Endodermal cell (in vitro differentiated cells): ENCODE measurements at regions not wholly inside any gene's neighbourhood (a gene's known extent, or its start where the extent isn't known, plus 50 kb on each side); places are given as distances from the start of the nearest gene placed in this dataset.

Source experiments
- DNase-seq: peaks from one replicate; pipeline ENCODE4 v3.0.0-alpha.2; 2017
- H3K27ac ChIP-seq: 2 replicates; pipeline ENCODE4 v1.5.1; 2013; ENCODE audit warnings: mild to moderate bottlenecking, low read depth, low read length, moderate library complexity
- H3K27me3 ChIP-seq: 2 replicates; pipeline ENCODE4 v1.6.1; 2013; ENCODE audit warnings: mild to moderate bottlenecking, low read length, moderate library complexity; ENCODE audit not compliant: insufficient read depth, control insufficient read depth, poor library complexity, severe bottlenecking
- H3K36me3 ChIP-seq: 2 replicates; pipeline ENCODE4 v1.7.0; 2013; ENCODE audit warnings: mild to moderate bottlenecking, low read length, moderate library complexity; ENCODE audit not compliant: control insufficient read depth, insufficient read depth
- H3K4me1 ChIP-seq: one replicate; pipeline ENCODE4 v1.7.0; 2013; ENCODE audit warnings: low read length; ENCODE audit not compliant: control insufficient read depth, insufficient read depth
- H3K4me3 ChIP-seq: 2 replicates; pipeline ENCODE4 v1.5.1; 2013; ENCODE audit warnings: mild to moderate bottlenecking, low read length, moderate library complexity
- H3K9ac ChIP-seq: 2 replicates; pipeline ENCODE4 v1.6.1; 2013; ENCODE audit warnings: mild to moderate bottlenecking, low read length, moderate library complexity; ENCODE audit not compliant: poor library complexity, severe bottlenecking; ENCODE audit errors: extremely low read depth
- H3K9me3 ChIP-seq: 2 replicates; pipeline ENCODE4 v1.6.1; 2013; ENCODE audit warnings: mild to moderate bottlenecking, low read length, moderate library complexity; ENCODE audit not compliant: control insufficient read depth
- H3K27ac Mint-ChIP-seq: 2 replicates; pipeline ENCODE4 v1.8.0; 2020; ENCODE audit warnings: mixed read lengths
- H3K27me3 Mint-ChIP-seq: 2 replicates; pipeline ENCODE4 v1.8.0; 2021; ENCODE audit warnings: mild to moderate bottlenecking, mixed read lengths; ENCODE audit not compliant: insufficient read depth
- H3K36me3 Mint-ChIP-seq: 2 replicates; pipeline ENCODE4 v1.8.0; 2020; ENCODE audit warnings: low read depth, mixed read lengths
- H3K4me1 Mint-ChIP-seq: 2 replicates; pipeline ENCODE4 v1.8.0; 2020; ENCODE audit warnings: mixed read lengths
- H3K4me3 Mint-ChIP-seq: 2 replicates; pipeline ENCODE4 v1.8.0; 2020; ENCODE audit warnings: mild to moderate bottlenecking, moderate library complexity, mixed read lengths
- H3K9me3 Mint-ChIP-seq: 2 replicates; pipeline ENCODE4 v1.8.0; 2020; ENCODE audit warnings: mild to moderate bottlenecking, mixed read lengths
- CTCF ChIP-seq: fragments of 200-600 bp; sonication (generic); conservative IDR thresholded peaks from 2 replicates; pipeline ENCODE4 v1.5.0; 2021; ENCODE audit warnings: antibody characterized with exemption, mild to moderate bottlenecking
- WGBS, 2 experiments: methylation state at CpG; one replicate each; pipeline versions ENCODE4 v1.1.5 to v1.1.7; 2013; ENCODE audit warnings: missing lambda C conversion rate in 2 of 2, mixed read lengths in 1 of 2; ENCODE audit not compliant: insufficient coverage in 1 of 2, insufficient read length in 1 of 2; 5-methylcytosine and 5-hydroxymethylcytosine counted together

DNA sequence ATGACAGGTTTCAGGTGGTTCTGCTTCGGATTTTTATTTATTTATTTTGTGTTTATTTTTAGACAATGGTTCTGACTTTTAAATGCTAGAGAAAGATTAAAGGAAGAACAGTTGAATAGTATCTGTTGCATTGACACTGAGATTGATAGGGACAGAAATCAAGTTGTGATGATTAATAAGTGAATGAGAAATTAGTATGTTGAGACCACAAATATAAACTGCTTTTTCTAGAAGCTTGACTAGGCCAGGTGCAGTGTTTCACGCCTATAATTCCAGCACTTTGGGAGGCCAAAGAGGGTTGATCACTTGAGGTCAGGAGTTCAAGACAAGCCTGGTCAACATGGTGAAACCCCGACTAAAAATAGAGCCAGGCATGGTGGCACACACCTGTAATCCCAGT lies 65.1 kb upstream of the TNRC6B start:
- H3K9ac ChIP-seq = no peak overlapping the region
- H3K9me3 ChIP-seq = no peaks in the 10 kb centered on the region
- Mint-ChIP-seq H3K27me3 (no peaks in the 10 kb centered on the region), H3K36me3 (no peaks in the 10 kb centered on the region), H3K9me3 (no peaks in the 10 kb centered on the region), H3K4me1 (peaks cover 23% of the 10 kb centered on the region), H3K4me3 (no peak overlapping the region), H3K27ac (no peak overlapping the region)
- H3K27ac ChIP-seq = no peak overlapping the region
- no peak for TF ChIP-seq CTCF
- no peaks in the 10 kb centered on the region for H3K27me3 ChIP-seq
- no peaks in the 10 kb centered on the region for H3K4me1 ChIP-seq
- H3K4me3 ChIP-seq = no peak overlapping the region
- WGBS, 2 experiments = 90% methylated on average over 3 of the region's 3 CpGs
- DNase-seq = no peak
- H3K36me3 ChIP-seq = no peaks in the 10 kb centered on the region

DNA sequence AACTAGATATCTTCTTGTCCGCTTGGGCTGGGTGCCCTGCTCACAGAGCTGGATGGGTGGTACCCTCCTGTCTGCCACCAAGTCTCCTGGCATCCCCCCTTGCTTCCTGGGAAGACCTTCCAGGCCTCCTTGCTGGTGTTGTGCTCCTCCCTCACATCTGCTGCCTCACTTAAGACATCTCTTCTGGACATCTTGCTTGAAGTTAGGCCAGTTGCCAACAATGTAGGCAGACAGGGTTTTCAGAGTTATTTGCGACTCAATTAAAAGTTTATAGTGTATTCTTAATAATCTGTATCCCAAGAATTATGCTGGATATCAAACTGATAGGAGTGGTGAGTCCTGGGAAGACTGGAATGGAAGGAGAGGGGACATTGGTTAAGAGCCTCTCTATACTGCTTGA lies 64.0 kb upstream of the TNRC6B start:
- Histone ChIP-seq H3K36me3 (no peaks in the 10 kb centered on the region), H3K9ac (no peak overlapping the region), H3K27me3 (no peaks in the 10 kb centered on the region), H3K4me1 (no peaks in the 10 kb centered on the region), H3K27ac (no peak overlapping the region), H3K9me3 (no peaks in the 10 kb centered on the region), H3K4me3 (no peak overlapping the region)
- 90 to 91% methylated on average over 2 of the region's 2 CpGs for WGBS, 2 experiments
- no peak for TF ChIP-seq CTCF
- no peak for DNase-seq
- no peaks in the 10 kb centered on the region for H3K27me3 Mint-ChIP-seq
- H3K27ac Mint-ChIP-seq = no peak overlapping the region
- no peak overlapping the region for H3K4me3 Mint-ChIP-seq
- H3K9me3 Mint-ChIP-seq = no peaks in the 10 kb centered on the region
- H3K4me1 Mint-ChIP-seq = peaks cover 23% of the 10 kb centered on the region
- H3K36me3 Mint-ChIP-seq = no peaks in the 10 kb centered on the region

DNA sequence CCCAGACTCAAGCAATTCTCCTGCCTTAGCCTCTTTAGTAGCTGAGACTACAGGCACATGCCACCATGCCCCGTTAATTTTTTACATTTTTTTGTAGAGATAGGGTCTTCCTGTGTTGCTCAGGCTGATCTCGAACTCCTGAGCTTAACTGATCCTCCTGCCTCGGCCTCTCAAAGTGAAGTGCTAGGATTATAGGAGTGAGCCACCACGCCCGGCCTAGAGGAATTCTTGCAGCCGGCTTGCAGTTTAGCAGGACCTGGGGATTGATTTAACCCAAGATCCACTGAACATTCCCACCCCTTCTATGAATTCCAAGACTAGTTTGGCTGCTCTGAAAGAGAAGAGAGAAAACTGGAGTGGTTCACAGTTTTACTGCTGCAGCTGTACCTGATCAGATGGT lies 63.3 kb upstream of the TNRC6B start:
- no peaks in the 10 kb centered on the region for H3K9me3 Mint-ChIP-seq

More for the DNA sequence above, 63.3 kb upstream of the TNRC6B start:
- Mint-ChIP-seq H3K36me3 (no peaks in the 10 kb centered on the region), H3K27me3 (no peaks in the 10 kb centered on the region), H3K27ac (no peak overlapping the region), H3K4me1 (peaks cover 23% of the 10 kb centered on the region), H3K4me3 (no peak overlapping the region)
- H3K27ac ChIP-seq = no peak overlapping the region
- H3K4me1 ChIP-seq = no peaks in the 10 kb centered on the region
- WGBS, 2 experiments = 90 to 93% methylated on average over 3 to 6 of the region's 6 CpGs
- no peaks in the 10 kb centered on the region for H3K27me3 ChIP-seq
- H3K9me3 ChIP-seq = no peaks in the 10 kb centered on the region
- no peak overlapping the region for H3K4me3 ChIP-seq
- H3K36me3 ChIP-seq = no peaks in the 10 kb centered on the region
- no peak for DNase-seq
- no peak overlapping the region for H3K9ac ChIP-seq
- no peak for TF ChIP-seq CTCF
